ENCODE measurements at regions not wholly inside any gene's neighbourhood (a gene's known extent, or its start where the extent isn't known, plus 50 kb on each side); places are given as distances from the start of the nearest gene placed in this dataset.

GRCh38 chr12:34097213-34097612, 74.9 kb downstream of the ALG10 start:
- TF ChIP-seq CTCF (IDR thresholded peaks at IDR 0.05; ENCODE audit: low read depth, low read length, missing input control) (no peak), REST (IDR thresholded peaks at IDR 0.05) (no peak), SP1 (IDR thresholded peaks at IDR 0.05) (no peak), TAF1 (conservative IDR thresholded peaks at IDR 0.05) (no peak), RAD21 (IDR thresholded peaks at IDR 0.05) (no peak), MAX (IDR thresholded peaks at IDR 0.05) (no peak), JUND (IDR thresholded peaks at IDR 0.05) (no peak)
